ENCODE measurements at regions not wholly inside any gene's neighbourhood (a gene's known extent, or its start where the extent isn't known, plus 50 kb on each side); places are given as distances from the start of the nearest gene placed in this dataset.
"Not testable (repeated sequence)": the region's sequence is repeated elsewhere in the genome, so short reads cannot be mapped to it uniquely, and the experiment has no call there.

- no peak for DNase-seq (ENCODE audit: low spot score)
- intact Hi-C loops (cut with DNase I): no loop called here
Observed at GRCh38 chr22:27314276-27314807, 487.2 kb downstream of the MN1 start.

DNA sequence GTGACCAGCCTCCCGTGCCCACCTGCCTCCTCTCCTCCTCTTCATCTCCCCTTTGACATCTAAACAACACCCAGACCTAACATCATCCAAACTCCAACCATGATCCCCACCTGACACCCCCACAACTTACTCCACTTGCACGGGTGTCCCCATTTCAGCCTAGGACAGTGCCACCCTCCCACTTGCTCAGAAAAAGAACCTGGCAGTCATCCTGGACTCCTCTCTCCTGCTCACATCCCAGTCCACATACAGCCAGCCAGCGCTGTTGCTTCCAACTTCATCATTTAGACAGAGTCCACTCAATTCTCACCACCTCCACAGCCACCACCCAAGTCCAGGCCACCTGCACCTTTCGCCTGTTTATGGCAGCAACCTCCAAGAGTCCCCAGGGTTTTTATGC is 485.7 kb downstream of the MN1 start:
- intact Hi-C loops (cut with DNase I): no loop called here
- DNase-seq (ENCODE audit: low spot score): no peak

- no peak for DNase-seq (ENCODE audit: low spot score)
- intact Hi-C loops (cut with DNase I): no loop called here
Observed at GRCh38 chr22:27317096-27317495, 484.5 kb downstream of the MN1 start.

GRCh38 chr22:27317971-27318428 is 483.6 kb downstream of the MN1 start:
- intact Hi-C loops (cut with DNase I): no loop called here
- DNase-seq (ENCODE audit: low spot score): no peak

DNA sequence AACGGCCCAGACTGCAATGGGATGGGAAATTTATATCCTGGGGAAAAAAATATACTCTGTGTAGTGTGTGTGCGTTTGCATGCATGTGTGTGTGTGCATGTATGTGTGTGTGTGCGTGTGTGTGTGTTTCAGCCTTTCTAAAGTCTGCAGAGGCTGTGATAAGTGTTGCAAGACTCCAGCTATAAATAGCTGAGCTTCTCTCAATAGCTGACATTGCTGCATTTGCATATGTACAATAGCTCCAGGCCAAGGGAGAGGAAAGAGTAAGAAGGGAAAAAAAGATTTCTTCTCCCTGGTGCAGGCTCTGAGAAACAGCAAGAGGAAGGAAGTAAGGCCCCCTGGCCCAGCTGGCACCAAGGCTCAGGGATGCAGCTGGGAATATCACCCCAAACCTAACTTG is 483.0 kb downstream of the MN1 start:
- intact Hi-C loops (cut with DNase I): no loop called here
- DNase-seq (ENCODE audit: low spot score): no peak

- DNase-seq (ENCODE audit: low spot score): no peak
- intact Hi-C loops (cut with DNase I): loop anchor here (10.0 kb wide), 1 partner anchor 569 kb away; no protein-coding TSS in a partner anchor
Observed at GRCh38 chr22:27323661-27324060, 477.9 kb downstream of the MN1 start.

DNA sequence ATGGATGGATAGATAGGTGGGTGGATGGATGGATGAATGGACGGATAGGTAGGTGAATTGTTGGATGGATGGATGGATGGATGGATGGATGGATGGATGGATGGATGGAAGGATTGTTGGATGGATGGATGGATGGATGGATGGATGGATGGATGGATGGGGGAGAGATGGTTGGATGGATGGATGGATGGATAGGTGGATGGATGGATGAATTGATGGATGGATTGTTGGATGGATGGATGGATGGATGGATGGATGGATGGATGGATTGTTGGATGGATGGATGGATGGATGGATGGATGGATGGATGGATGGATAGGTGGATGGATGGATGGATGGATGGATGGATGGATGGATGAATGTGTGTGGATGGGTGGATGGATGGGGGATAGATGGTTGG is 476.6 kb downstream of the MN1 start:
- intact Hi-C loops (cut with DNase I): loop anchor here (10.0 kb wide), 1 partner anchor 570 kb away; no protein-coding TSS in a partner anchor

GRCh38 chr22:27327497-27327896 is 474.1 kb downstream of the MN1 start:
- DNase-seq (ENCODE audit: low spot score): no peak
- intact Hi-C loops (cut with DNase I): loop anchor here (10.0 kb wide), 1 partner anchor 573 kb away; no protein-coding TSS in a partner anchor

More for the DNA sequence above, 476.6 kb downstream of the MN1 start:
- not testable (repeated sequence) for DNase-seq (ENCODE audit: low spot score)

DNA sequence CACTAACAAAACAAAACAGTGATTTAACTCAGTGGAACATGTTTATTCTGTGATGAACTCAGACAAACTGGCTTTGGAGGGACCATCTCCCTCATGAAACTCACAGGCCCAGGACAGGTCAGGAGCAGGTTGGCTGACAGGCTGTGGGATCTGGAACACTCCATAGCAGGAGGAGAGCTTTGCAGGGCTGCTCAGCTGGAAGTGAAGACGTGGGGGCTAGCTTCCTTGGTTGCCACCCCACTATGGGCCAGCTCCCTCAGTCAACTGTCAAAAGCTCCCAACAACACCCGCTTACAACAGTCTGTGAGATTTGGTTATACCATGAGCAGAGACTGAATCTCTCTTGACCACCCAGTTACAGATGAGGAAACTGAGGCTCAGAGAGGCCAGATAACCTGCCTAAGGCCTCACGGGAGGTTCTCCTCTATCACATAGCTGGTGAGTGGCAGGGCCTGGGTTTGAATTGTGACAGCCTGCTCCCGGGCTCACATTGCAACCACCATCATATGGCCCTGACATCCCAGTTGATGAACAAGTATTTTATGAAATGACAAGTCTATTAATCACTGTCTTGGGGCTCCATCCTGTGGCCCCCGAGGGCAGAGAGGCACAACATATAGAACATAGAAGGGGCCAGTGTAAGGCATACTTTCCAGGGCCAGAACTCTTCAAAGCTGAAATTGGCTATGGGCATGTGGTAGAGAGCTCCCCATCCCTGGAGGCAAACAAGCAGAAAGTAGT is 473.4 kb downstream of the MN1 start:
- intact Hi-C loops (cut with DNase I): loop anchor here (10.0 kb wide), 1 partner anchor 573 kb away; no protein-coding TSS in a partner anchor
- no peak for DNase-seq (ENCODE audit: low spot score)

GRCh38 chr22:27329131-27329850 is 472.3 kb downstream of the MN1 start:
- no peak for DNase-seq (ENCODE audit: low spot score)
- intact Hi-C loops (cut with DNase I): loop anchor here (10.0 kb wide), 1 partner anchor 574 kb away; no protein-coding TSS in a partner anchor

DNA sequence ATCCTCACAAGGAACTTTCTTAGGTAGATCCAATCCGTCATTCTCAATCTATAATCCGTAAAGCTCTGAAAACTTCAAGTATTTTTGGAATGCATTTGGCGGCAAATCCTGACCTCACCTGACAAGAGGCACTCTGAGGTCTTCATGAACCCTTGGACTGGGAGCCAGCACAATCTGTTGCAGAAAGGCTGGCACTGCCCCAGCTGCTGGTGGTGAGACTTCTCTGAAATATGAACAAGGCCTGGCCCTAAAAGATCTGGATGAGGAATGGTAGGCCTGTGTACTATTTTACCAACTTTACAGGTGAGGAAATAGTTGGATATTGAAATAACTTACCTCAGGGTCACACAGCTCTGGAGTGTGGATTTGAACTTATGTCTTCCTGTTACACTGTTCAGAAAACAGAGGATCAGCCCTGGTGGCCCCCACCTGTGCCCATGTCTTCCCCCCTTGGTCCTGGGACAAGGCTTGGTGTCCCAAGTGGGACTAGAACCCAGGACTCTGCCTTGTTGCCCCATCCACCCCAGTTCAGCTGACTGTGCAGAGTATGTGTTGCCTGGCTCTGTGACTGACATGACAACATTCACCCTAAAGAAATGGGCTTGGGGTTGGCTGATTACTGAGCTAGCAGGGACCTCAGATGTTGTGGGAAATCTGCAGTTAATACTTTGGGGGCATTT is 471.4 kb downstream of the MN1 start:
- intact Hi-C loops (cut with DNase I): loop anchor here (10.0 kb wide), 1 partner anchor 575 kb away; no protein-coding TSS in a partner anchor
- DNase-seq (ENCODE audit: low spot score): no peak

DNA sequence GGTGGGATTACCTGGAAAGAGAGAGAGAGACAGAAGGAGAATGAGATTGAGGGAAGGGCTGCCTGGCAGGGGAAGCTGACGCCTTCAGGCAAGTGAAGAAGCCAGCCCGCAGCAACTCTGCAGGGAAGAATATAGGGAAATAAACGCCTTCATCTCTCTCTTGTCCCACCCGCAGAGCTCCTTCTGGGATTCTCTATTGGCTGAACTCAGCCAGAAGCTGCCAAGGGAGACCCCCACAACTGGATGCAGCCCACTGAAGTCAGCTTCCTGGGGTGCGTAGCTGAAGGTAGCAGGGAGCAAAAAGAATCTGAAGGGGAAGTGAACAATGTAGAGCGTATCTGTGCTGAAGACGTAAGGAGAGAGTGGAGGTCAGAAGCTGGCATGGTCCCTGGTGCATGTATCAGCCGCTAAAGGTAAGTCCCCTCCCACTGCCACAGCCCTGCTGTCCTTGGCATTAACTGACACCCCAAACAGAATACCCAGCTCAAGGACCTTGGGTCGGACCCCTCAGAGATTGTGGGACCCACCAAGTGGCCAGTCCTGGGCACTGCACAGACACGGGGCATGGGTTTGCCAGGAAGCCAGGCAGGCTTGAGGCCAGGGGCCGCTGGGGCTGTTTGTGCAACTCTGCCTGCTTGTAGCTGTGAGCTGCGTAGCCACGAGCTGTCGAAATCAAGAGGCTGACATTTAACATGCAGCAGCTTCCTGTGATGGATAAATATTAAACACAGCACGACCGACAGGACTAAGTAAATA is 469.9 kb downstream of the MN1 start:
- intact Hi-C loops (cut with DNase I): no loop called here
- DNase-seq (ENCODE audit: low spot score): no peak

GRCh38 chr22:27335102-27335660 is 466.4 kb downstream of the MN1 start:
- no peak for DNase-seq (ENCODE audit: low spot score)
- intact Hi-C loops (cut with DNase I): no loop called here

DNA sequence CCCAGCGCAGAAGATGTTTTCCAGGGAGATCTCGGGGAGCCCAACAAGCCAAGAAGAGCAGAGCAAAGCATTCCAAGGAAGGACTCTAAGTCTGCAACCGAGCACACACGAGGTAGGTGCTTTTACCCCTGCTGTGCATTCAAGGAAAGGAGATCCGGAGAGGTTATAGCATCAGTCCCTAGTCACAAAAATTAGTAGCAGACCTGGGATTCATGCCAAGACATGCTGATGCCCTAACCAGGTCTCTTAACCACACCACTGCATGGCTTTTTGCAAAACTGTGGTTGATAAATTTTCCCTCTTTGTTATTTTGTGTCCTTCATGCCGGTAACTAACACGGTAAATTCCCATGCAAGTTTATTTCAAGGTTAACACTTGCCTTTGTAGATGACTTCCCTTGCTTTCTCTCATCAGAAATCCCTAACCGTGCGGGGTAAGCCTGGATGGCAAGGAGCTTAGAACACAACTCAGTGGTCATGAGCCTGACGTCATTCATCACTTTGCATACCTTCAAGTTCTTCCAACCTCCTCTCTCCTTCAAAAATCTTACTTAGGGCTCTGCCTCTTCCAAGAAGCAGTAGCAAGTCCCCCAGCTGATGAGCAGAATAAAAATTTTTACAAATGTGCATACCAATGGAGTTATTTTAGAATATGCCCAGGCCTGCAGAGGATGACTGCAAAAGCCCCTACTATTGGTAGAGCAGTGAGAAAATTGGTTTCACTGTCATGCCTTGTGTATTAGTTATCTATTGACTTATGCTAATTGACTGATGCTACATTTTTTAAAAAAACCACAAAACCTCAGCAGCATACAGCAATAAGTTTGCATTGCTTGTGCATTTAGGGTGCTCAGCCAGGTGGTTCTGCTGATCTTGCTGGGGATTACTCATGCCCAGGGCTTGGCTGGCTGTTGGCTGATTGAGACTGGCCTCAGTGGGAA is 465.1 kb downstream of the MN1 start:
- DNase-seq (ENCODE audit: low spot score): no peak
- intact Hi-C loops (cut with DNase I): no loop called here

DNA sequence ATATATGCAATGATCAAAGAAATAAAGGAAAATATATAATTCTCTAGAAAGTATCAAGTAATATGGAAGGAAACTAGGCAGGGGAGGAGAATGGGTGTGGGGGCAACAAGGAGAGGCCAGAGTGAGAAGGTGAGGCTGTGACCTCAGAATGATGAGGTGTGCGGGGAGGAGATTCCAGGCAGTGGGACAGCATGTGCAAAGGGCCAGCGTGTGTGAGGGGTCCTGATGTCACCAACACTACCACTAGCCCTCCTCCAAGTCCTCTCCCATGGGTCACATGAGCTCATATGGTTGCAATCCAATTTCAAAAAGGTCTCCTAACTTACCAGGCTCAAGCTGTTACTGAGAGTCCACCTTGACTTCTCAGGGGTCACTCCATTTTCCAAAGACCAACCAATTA is 463.9 kb downstream of the MN1 start:
- DNase-seq (ENCODE audit: low spot score): no peak
- intact Hi-C loops (cut with DNase I): no loop called here

DNA sequence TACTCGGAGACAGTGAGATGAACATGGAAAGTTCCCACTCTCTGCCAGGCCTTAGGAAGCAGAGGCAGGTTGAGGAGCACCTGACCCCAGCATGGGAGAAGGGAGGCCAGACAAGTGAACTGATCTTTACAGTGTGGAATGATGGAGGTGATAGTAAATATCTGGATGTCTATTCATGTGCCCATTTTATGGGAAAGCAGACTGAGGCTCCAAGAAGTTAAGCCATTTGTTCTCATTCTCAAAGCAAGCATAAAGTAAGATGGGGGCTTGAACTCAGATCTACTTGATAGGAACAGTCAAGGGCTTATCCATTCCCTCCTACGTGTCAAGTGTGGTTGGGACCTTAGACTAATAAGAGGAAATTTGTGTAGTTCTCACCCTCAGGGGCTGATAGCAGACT is 461.5 kb downstream of the MN1 start:
- intact Hi-C loops (cut with DNase I): no loop called here

DNA sequence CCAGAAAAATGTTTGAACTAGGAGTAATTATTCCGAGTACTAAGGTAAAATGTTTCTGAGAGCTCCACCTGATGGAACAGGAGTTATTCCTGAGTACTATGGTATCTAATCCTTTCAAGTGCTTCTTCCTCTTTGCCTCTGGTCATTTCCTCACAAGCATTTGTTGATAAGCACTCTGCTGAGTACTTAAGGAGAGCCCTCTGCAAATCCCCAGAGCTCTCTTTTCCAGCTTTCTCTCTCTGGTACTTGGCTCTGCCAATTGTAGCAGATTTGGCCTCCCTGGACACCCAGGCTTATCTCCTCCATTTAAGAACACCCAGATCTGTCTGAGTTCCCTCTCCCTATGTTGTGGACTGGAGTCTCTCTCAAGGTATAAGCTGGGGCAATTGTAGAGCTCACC is 457.0 kb downstream of the MN1 start:
- intact Hi-C loops (cut with DNase I): no loop called here
- DNase-seq (ENCODE audit: low spot score): no peak

More for the DNA sequence above, 461.5 kb downstream of the MN1 start:
- DNase-seq (ENCODE audit: low spot score): no peak

DNA sequence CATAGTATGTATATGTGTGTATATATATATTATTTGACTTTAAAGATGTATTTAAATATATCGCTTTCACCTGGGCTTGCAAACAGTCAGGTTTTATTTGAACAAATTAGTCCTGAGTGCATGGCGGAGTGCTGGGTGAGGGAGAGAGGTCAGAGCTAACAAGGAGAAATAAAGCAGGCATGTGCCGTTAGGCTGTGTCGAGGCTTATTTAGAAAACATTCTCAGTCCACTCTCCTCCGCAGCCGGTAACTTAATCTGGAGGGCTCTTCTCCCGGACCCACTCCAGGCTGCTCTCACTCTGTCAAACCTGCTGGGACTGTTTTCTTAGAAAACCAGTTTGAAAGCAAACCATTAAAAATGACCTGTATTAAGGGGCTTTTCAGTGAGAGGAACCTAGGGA is 455.9 kb downstream of the MN1 start:
- intact Hi-C loops (cut with DNase I): no loop called here
- no peak for DNase-seq (ENCODE audit: low spot score)
